WTC11 (cell line): ENCODE measurements at regions not wholly inside any gene's neighbourhood (a gene's known extent, or its start where the extent isn't known, plus 50 kb on each side); places are given as distances from the start of the nearest gene placed in this dataset.
"Not testable (repeated sequence)": the region's sequence is repeated elsewhere in the genome, so short reads cannot be mapped to it uniquely, and the experiment has no call there.

Experiments
- ATAC-seq: fragments of 200-7000 bp; cut with Tn5 transposase; 2 replicates; pipeline ENCODE4 v1.10.0; 2021; ENCODE audit warnings: mild to moderate bottlenecking, moderate library complexity
- CTCF ChIA-PET: fragments of 300-600 bp; sonication (Branson Sonifier 250); formaldehyde crosslinking; loops from one replicate; lab custom pipeline; 2021; ENCODE audit warnings: antibody characterized with exemption; lab: Charles Lee
- POLR2A ChIA-PET: fragments of 350-600 bp; sonication (Branson Sonifier 250); formaldehyde crosslinking; loops from one replicate; lab custom pipeline; 2021; ENCODE audit warnings: antibody characterized with exemption; lab: Charles Lee
- DNase-seq: peaks from one replicate; pipeline ENCODE4 v3.0.0; 2021; ENCODE audit warnings: low spot score
- H3K27ac Mint-ChIP-seq: 2 replicates; pipeline ENCODE4 v1.8.0; 2021; ENCODE audit warnings: mixed read lengths
- H3K27me3 Mint-ChIP-seq: 2 replicates; pipeline ENCODE4 v1.8.0; 2021; ENCODE audit warnings: low read depth, mild to moderate bottlenecking, moderate library complexity, mixed read lengths
- H3K36me3 Mint-ChIP-seq: 2 replicates; pipeline ENCODE4 v1.8.0; 2021; ENCODE audit warnings: mixed read lengths
- H3K4me1 Mint-ChIP-seq: 2 replicates; pipeline ENCODE4 v1.8.0; 2022; ENCODE audit warnings: mixed read lengths
- H3K4me3 Mint-ChIP-seq: 2 replicates; pipeline ENCODE4 v1.8.0; 2021; ENCODE audit warnings: mild to moderate bottlenecking, moderate library complexity, mixed read lengths
- H3K9me3 Mint-ChIP-seq: 2 replicates; pipeline ENCODE4 v1.8.0; 2021; ENCODE audit warnings: mixed read lengths
- ELF4 ChIP-seq: sonication (generic); formaldehyde crosslinking; IDR thresholded peaks from 2 replicates; pipeline ENCODE4 v1.8.1; 2022; ENCODE audit warnings: low read depth, mild to moderate bottlenecking, moderate library complexity, missing genetic modification reagents
- EMX1 ChIP-seq: fragments of 250-450 bp; sonication (Bioruptor Pico); IDR thresholded peaks from 2 replicates; pipeline ENCODE4 v1.8.0; 2021; ENCODE audit warnings: mild to moderate bottlenecking
- GABPB1 ChIP-seq: sonication (generic); formaldehyde crosslinking; IDR thresholded peaks from 2 replicates; pipeline ENCODE4 v1.8.1; 2023; ENCODE audit warnings: mild to moderate bottlenecking, missing genetic modification reagents
- IRF2 ChIP-seq: sonication (generic); formaldehyde crosslinking; IDR thresholded peaks from 2 replicates; pipeline ENCODE4 v1.8.0; 2022; ENCODE audit warnings: low read depth, missing genetic modification reagents, borderline replicate concordance
- JUN ChIP-seq: sonication (generic); formaldehyde crosslinking; IDR thresholded peaks from 2 replicates; pipeline ENCODE4 v1.8.0; 2023; ENCODE audit warnings: mild to moderate bottlenecking, missing genetic modification reagents
- NR2C2 ChIP-seq: sonication (generic); formaldehyde crosslinking; IDR thresholded peaks from 2 replicates; pipeline ENCODE4 v1.8.0; 2022; ENCODE audit warnings: mild to moderate bottlenecking, missing genetic modification reagents
- NR3C1 ChIP-seq: sonication (generic); formaldehyde crosslinking; conservative IDR thresholded peaks from 2 replicates; pipeline ENCODE4 v1.8.1; 2023; ENCODE audit warnings: low read depth, mild to moderate bottlenecking, missing genetic modification reagents
- OVOL2 ChIP-seq: fragments of 250-450 bp; sonication (Bioruptor Pico); IDR thresholded peaks from 2 replicates; pipeline ENCODE4 v1.9.0; 2021; ENCODE audit warnings: mild to moderate bottlenecking, borderline replicate concordance
- SMAD4 ChIP-seq: sonication (generic); formaldehyde crosslinking; IDR thresholded peaks from 2 replicates; pipeline ENCODE4 v1.8.0; 2022; ENCODE audit warnings: mild to moderate bottlenecking, missing genetic modification reagents
- SOX15 ChIP-seq: fragments of 250-450 bp; sonication (Bioruptor Pico); IDR thresholded peaks from 2 replicates; pipeline ENCODE4 v1.9.0; 2021; ENCODE audit warnings: mild to moderate bottlenecking
- ZBTB21 ChIP-seq: sonication (generic); formaldehyde crosslinking; IDR thresholded peaks from 2 replicates; pipeline ENCODE4 v1.8.1; 2023; ENCODE audit warnings: mild to moderate bottlenecking, missing genetic modification reagents, borderline replicate concordance
- ZNF121 ChIP-seq: sonication (generic); formaldehyde crosslinking; IDR thresholded peaks from 2 replicates; pipeline ENCODE4 v1.8.0; 2023; ENCODE audit warnings: missing genetic modification reagents
- ZNF263 ChIP-seq: sonication (generic); formaldehyde crosslinking; IDR thresholded peaks from 2 replicates; pipeline ENCODE4 v1.8.1; 2022; ENCODE audit warnings: low read depth, mild to moderate bottlenecking, moderate library complexity, missing genetic modification reagents
- ZNF396 ChIP-seq: fragments of 250-450 bp; sonication (Bioruptor Pico); IDR thresholded peaks from 2 replicates; pipeline ENCODE4 v1.8.0; 2021; ENCODE audit warnings: mild to moderate bottlenecking, moderate library complexity, borderline replicate concordance
- TF ChIP-seq, protein P1 (sequence below): sonication (generic); formaldehyde crosslinking; IDR thresholded peaks from 2 replicates; pipeline ENCODE4 v1.8.1; 2023; ENCODE audit warnings: mild to moderate bottlenecking, moderate library complexity, missing genetic modification reagents
- TF ChIP-seq, protein P2 (sequence below): fragments of 250-450 bp; sonication (Bioruptor Pico); IDR thresholded peaks from 2 replicates; pipeline ENCODE4 v1.9.0; 2021; ENCODE audit warnings: mild to moderate bottlenecking
- TF ChIP-seq, protein P3 (sequence below): fragments of 200-600 bp; IDR thresholded peaks from 2 replicates; pipeline ENCODE4 v1.8.0; 2022; ENCODE audit warnings: antibody characterized with exemption
- TF ChIP-seq, protein P4 (sequence below): sonication (generic); formaldehyde crosslinking; IDR thresholded peaks from 2 replicates; pipeline ENCODE4 v1.8.1; 2022; ENCODE audit warnings: mild to moderate bottlenecking, moderate library complexity, missing genetic modification reagents
- TF ChIP-seq, protein P5 (sequence below): sonication (generic); formaldehyde crosslinking; IDR thresholded peaks from 2 replicates; pipeline ENCODE4 v1.8.0; 2022; ENCODE audit warnings: mild to moderate bottlenecking, missing genetic modification reagents

DNA sequence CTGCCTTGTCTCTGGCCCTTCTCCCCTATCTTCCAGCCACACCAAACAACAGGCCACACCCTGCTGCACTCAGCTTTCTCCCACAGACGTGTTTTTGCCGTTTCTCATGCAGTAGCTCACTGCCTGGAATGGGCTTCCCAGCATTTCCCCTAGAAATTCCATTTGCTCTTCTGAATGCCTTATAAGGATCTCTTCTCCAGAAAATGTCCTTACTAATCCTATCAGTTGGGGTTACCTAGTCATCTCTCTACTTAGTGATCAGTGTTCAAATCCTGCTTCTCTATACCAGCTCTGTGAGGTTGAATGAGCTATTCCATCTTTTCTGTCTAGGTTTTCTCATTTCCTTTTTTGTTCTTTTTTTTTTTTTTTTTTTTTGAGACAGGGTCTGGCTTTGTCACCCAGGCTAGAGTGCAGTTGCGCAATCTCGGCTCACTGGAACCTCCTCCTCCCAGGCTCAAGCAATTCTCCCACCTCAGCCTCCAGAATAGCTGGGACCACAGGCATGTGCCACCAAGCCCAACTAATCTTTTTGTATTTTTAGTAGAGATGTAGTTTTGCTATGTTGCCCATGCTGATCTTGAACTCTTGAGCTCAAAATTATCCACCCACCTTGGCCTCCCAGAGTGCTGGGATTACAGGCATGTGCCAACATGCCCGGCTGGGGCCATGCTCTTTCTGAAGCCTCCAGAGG lies 98.2 kb upstream of the CHD2 start (continued):
- TF ChIP-seq JUN (CRISPR knock-in tag): no peak
- TF ChIP-seq GABPB1 (CRISPR knock-in tag): no peak
- TF ChIP-seq, all 79 proteins: peak for 0

DNA sequence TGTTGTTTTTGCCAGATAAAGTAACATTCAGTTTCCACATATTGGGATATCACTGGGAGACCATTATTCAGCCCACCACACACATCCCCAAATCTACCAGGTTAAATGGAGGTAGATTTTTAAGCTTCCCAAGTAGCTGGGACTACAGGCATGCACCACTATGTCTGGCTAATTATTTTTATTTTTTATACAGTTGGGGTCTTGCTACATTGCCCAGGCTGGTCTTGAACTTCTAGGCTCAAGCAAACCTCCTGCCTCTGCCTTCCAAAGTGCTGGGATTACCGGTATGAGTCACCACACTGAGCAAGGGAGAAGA lies 96.6 kb upstream of the CHD2 start:
- Mint-ChIP-seq H3K36me3 (no peaks in the 10 kb centered on the region), H3K4me3 (no peak overlapping the region), H3K9me3 (no peaks in the 10 kb centered on the region), H3K27ac (no peak overlapping the region), H3K4me1 (peaks cover 12% of the 10 kb centered on the region), H3K27me3 (no peaks in the 10 kb centered on the region)
- POLR2A ChIA-PET: interaction anchor here (1.0 kb wide), 1 partner anchor 96 kb away, joined by 3 read pairs; the partner anchor contains the start of gene CHD2
- TF ChIP-seq ZNF121 (CRISPR knock-in tag): peak; percentile 56; the same call in 1 of the 2 replicates
- TF ChIP-seq, protein P1, sequence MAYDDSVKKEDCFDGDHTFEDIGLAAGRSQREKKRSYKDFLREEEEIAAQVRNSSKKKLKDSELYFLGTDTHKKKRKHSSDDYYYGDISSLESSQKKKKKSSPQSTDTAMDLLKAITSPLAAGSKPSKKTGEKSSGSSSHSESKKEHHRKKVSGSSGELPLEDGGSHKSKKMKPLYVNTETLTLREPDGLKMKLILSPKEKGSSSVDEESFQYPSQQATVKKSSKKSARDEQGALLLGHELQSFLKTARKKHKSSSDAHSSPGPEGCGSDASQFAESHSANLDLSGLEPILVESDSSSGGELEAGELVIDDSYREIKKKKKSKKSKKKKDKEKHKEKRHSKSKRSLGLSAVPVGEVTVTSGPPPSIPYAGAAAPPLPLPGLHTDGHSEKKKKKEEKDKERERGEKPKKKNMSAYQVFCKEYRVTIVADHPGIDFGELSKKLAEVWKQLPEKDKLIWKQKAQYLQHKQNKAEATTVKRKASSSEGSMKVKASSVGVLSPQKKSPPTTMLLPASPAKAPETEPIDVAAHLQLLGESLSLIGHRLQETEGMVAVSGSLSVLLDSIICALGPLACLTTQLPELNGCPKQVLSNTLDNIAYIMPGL (CRISPR knock-in tag): no peak
- CTCF ChIA-PET: no interaction called here
- DNase-seq (no peak), ATAC-seq (no peak)

DNA sequence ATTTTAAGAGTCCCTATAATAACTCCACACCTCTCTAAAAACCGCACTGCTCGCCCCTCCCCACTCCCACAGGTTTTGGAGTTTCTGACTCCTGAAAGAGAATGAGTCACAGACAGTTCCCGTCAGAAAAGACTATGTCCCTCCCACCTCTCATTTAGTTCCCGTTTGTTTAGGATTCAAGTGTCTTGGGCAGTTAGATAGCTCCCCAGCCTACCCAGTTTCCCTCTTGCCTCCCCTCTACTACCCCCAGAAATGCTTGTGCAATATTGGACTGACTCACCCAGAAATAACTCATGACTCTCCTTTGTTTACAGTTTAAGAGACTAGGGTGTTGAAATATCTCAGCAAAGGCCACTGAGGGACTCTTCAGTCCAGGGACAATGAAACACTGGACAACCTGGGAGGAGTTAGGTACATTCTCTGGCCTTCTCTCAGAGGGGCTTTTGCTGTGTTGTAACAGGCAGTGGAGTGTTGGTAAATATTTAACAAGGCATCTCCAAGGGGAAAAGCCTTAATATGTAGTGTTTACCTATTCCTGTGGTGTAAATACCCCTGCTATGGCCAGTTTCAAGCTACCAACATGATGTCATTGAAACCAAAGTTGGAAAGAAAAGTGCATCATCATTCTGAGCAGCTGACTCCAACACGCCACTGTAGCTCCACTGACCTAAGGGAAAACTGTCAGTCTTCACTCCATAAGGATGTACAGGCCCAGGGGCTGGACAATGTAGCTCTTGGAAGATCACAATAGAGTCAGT lies 96.1 kb upstream of the CHD2 start:
- H3K36me3 Mint-ChIP-seq: no peaks in the 10 kb centered on the region
- no peaks in the 10 kb centered on the region for H3K9me3 Mint-ChIP-seq
- TF ChIP-seq EMX1 (no peak), NR2C2 (CRISPR knock-in tag) (no peak), GABPB1 (CRISPR knock-in tag) (peak; percentile 83), IRF2 (CRISPR knock-in tag) (no peak)
- TF ChIP-seq, protein P2, sequence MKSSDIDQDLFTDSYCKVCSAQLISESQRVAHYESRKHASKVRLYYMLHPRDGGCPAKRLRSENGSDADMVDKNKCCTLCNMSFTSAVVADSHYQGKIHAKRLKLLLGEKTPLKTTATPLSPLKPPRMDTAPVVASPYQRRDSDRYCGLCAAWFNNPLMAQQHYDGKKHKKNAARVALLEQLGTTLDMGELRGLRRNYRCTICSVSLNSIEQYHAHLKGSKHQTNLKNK (CRISPR knock-in tag): no peak
- TF ChIP-seq, protein P3, sequence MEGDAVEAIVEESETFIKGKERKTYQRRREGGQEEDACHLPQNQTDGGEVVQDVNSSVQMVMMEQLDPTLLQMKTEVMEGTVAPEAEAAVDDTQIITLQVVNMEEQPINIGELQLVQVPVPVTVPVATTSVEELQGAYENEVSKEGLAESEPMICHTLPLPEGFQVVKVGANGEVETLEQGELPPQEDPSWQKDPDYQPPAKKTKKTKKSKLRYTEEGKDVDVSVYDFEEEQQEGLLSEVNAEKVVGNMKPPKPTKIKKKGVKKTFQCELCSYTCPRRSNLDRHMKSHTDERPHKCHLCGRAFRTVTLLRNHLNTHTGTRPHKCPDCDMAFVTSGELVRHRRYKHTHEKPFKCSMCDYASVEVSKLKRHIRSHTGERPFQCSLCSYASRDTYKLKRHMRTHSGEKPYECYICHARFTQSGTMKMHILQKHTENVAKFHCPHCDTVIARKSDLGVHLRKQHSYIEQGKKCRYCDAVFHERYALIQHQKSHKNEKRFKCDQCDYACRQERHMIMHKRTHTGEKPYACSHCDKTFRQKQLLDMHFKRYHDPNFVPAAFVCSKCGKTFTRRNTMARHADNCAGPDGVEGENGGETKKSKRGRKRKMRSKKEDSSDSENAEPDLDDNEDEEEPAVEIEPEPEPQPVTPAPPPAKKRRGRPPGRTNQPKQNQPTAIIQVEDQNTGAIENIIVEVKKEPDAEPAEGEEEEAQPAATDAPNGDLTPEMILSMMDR: no peak
- peak overlapping the region; percentile 8; the same call in 1 of the 2 replicates for H3K27ac Mint-ChIP-seq
- POLR2A ChIA-PET: interaction anchor here (1.0 kb wide), 1 partner anchor 96 kb away, joined by 3 read pairs; the partner anchor contains the start of gene CHD2
- ATAC-seq: no peak
- peaks cover 12% of the 10 kb centered on the region for H3K4me1 Mint-ChIP-seq
- no peak overlapping the region for H3K4me3 Mint-ChIP-seq
- H3K27me3 Mint-ChIP-seq: no peaks in the 10 kb centered on the region
- CTCF ChIA-PET: interaction anchor here (1.0 kb wide), 1 partner anchor 112 kb away, joined by 3 read pairs; no protein-coding TSS in a partner anchor
- no peak for DNase-seq

DNA sequence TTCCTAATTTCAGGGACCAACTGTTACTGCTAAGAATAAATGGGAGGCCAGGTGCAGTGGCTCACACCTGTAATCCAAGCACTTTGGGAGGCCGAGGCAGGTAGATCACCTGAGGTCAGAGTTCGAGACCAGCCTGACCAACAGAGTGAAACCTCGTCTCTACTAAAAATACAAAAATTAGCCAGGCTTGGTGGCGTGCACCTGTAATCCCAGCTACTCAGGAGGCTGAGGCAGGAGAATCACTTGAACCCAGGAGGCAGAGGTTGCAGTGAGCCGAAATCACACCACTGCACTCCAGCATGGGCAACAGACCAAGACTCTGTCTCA lies 95.6 kb upstream of the CHD2 start:
- H3K27ac Mint-ChIP-seq, H3K4me3 Mint-ChIP-seq, H3K27me3 Mint-ChIP-seq, DNase-seq, ATAC-seq, H3K9me3 Mint-ChIP-seq, H3K36me3 Mint-ChIP-seq, POLR2A ChIA-PET: not testable (repeated sequence)
- CTCF ChIA-PET: interaction anchor here (1.0 kb wide), 1 partner anchor 111 kb away, joined by 3 read pairs; no protein-coding TSS in a partner anchor
- peaks cover 13% of the 10 kb centered on the region for H3K4me1 Mint-ChIP-seq

DNA sequence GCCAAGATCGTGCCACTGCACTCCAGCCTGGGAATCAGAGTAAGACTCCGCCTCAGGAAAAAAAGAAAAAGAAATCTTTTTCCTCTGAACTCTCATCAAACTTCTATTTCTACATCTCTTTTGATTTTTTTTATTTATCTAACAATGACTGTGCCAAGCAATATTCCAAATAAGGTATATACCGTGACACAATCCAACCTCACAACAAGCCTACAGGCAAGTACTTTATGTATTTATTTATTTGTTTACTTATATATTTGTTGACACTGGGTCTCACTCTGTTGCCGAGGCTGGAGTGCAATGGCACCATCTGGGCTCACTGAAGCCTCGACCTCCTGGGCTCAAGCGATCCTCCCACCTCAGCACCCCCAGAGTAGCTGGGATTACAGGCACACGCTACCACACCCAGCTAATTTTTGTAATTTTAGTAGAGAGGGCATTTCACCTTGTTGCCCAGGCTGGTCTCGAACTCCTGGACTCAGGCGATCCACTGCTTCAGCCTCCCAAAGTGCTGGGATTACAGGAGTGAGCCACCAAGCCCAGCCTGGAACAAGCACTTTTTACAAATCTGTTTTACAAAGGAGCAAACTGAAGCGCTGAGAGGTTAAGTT lies 94.9 kb upstream of the CHD2 start:
- H3K27me3 Mint-ChIP-seq: no peaks in the 10 kb centered on the region
- no peak overlapping the region for H3K4me3 Mint-ChIP-seq
- ChIA-PET POLR2A (interaction anchor here (1.7 kb wide), 1 partner anchor 77 kb away, joined by 5 read pairs; no protein-coding TSS in a partner anchor), CTCF (interaction anchor here (1.0 kb wide), 1 partner anchor 8 kb away, joined by 4 read pairs; no protein-coding TSS in a partner anchor)
- no peak for ATAC-seq
- no peaks in the 10 kb centered on the region for H3K9me3 Mint-ChIP-seq
- no peaks in the 10 kb centered on the region for H3K36me3 Mint-ChIP-seq
- peaks cover 19% of the 10 kb centered on the region for H3K4me1 Mint-ChIP-seq
- H3K27ac Mint-ChIP-seq: no peak overlapping the region
- DNase-seq: no peak
- TF ChIP-seq IRF2 (CRISPR knock-in tag): no peak
- TF ChIP-seq ZNF263 (CRISPR knock-in tag): no peak
- TF ChIP-seq, protein P4, sequence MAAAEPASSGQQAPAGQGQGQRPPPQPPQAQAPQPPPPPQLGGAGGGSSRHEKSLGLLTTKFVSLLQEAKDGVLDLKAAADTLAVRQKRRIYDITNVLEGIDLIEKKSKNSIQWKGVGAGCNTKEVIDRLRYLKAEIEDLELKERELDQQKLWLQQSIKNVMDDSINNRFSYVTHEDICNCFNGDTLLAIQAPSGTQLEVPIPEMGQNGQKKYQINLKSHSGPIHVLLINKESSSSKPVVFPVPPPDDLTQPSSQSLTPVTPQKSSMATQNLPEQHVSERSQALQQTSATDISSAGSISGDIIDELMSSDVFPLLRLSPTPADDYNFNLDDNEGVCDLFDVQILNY: no peak
- no peak for TF ChIP-seq OVOL2 (CRISPR knock-in tag)
- TF ChIP-seq ZNF396 (CRISPR knock-in tag): no peak
- TF ChIP-seq, protein P5, sequence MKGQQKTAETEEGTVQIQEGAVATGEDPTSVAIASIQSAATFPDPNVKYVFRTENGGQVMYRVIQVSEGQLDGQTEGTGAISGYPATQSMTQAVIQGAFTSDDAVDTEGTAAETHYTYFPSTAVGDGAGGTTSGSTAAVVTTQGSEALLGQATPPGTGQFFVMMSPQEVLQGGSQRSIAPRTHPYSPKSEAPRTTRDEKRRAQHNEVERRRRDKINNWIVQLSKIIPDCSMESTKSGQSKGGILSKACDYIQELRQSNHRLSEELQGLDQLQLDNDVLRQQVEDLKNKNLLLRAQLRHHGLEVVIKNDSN (CRISPR knock-in tag): no peak
- no peak for TF ChIP-seq SMAD4 (CRISPR knock-in tag)
- no peak for TF ChIP-seq SOX15 (CRISPR knock-in tag)
- TF ChIP-seq NR3C1 (CRISPR knock-in tag): no peak
- TF ChIP-seq ZBTB21 (CRISPR knock-in tag): no peak
- no peak for TF ChIP-seq ELF4 (CRISPR knock-in tag)
